Esophagus mucosa (tissue), 1 donor: ENCODE measurements at regions not wholly inside any gene's neighbourhood (a gene's known extent, or its start where the extent isn't known, plus 50 kb on each side); places are given as distances from the start of the nearest gene placed in this dataset.

ENCODE experiments used
- ATAC-seq: fragments of 200-7000 bp; cut with Tn5 transposase; one replicate; pipeline ENCODE4 v1.9.1; 2020
- donor health status: DM: yes; HTN: yes; CAD: no.

GRCh38 chr6:25070547-25071366 is 135.0 kb upstream of the RIPOR2 start:
- ATAC-seq: peak; percentile 94

- no peak for ATAC-seq
These were observed 142.4 kb upstream of the RIPOR2 start for GRCh38 chr6:25078141-25078540.

GRCh38 chr6:25083784-25084507 is 148.2 kb upstream of the RIPOR2 start:
- ATAC-seq: no peak

- no peak for ATAC-seq
These were observed 148.7 kb upstream of the RIPOR2 start for GRCh38 chr6:25084508-25084833.

GRCh38 chr6:25085756-25086155 is 150.0 kb upstream of the RIPOR2 start:
- ATAC-seq: no peak

GRCh38 chr6:25086500-25087091 is 150.8 kb upstream of the RIPOR2 start:
- ATAC-seq: no peak

- ATAC-seq: no peak
These were observed 152.8 kb upstream of the RIPOR2 start for GRCh38 chr6:25088513-25088912.

GRCh38 chr6:25089442-25089841 is 153.7 kb upstream of the RIPOR2 start:
- ATAC-seq: peak; percentile 83

- ATAC-seq: peak; percentile 32
These were observed 159.0 kb upstream of the RIPOR2 start for GRCh38 chr6:25094726-25095125.

GRCh38 chr6:25100288-25100687 is 164.5 kb upstream of the RIPOR2 start:
- ATAC-seq: peak; percentile 41

- ATAC-seq: no peak
These were observed 167.8 kb upstream of the RIPOR2 start for GRCh38 chr6:25103603-25104002.

- ATAC-seq: peak; percentile 89
These were observed 169.5 kb upstream of the RIPOR2 start for GRCh38 chr6:25105070-25105925.

- ATAC-seq: no peak
These were observed 171.5 kb upstream of the RIPOR2 start for GRCh38 chr6:25107218-25107617.

- no peak for ATAC-seq
These were observed 167.4 kb upstream of the CARMIL1 start for GRCh38 chr6:25111782-25112181.

GRCh38 chr6:25112322-25112773 is 166.8 kb upstream of the CARMIL1 start:
- peak; percentile 97 for ATAC-seq

GRCh38 chr6:25113436-25113835 is 165.7 kb upstream of the CARMIL1 start:
- ATAC-seq: no peak

- no peak for ATAC-seq
These were observed 161.1 kb upstream of the CARMIL1 start for GRCh38 chr6:25118038-25118437.

- no peak for ATAC-seq
These were observed 158.0 kb upstream of the CARMIL1 start for GRCh38 chr6:25121186-25121585.

- no peak for ATAC-seq
These were observed 157.2 kb upstream of the CARMIL1 start for GRCh38 chr6:25122001-25122400.

- no peak for ATAC-seq
These were observed 156.4 kb upstream of the CARMIL1 start for GRCh38 chr6:25122622-25123237.

GRCh38 chr6:25124216-25124715 is 154.9 kb upstream of the CARMIL1 start:
- no peak for ATAC-seq

GRCh38 chr6:25125736-25126135 is 153.4 kb upstream of the CARMIL1 start:
- ATAC-seq: no peak
